ENCODE measurements at regions not wholly inside any gene's neighbourhood (a gene's known extent, or its start where the extent isn't known, plus 50 kb on each side); places are given as distances from the start of the nearest gene placed in this dataset.

GRCh38 chr10:8726084-8726778 is 671.7 kb downstream of the GATA3 start:
- H3K27me3 ChIP-seq (ENCODE audit: control insufficient read depth, insufficient read depth, low read length) = peaks cover 2% of the 10 kb centered on the region
- intact Hi-C loops (cut with micrococcal nuclease) = no loop called here
- Mint-ChIP-seq H3K4me1 (no peaks in the 10 kb centered on the region), H3K9me3 (peaks cover 0 to 2% of the 10 kb centered on the region in 2 donors), H3K4me3 (no peak overlapping the region), H3K36me3 (no peaks in the 10 kb centered on the region), H3K27me3 (ENCODE audit: low read depth in 2 of 2) (peaks cover 8 to 15% of the 10 kb centered on the region in 2 donors), H3K27ac (no peak overlapping the region)
- no peaks in the 10 kb centered on the region for H3K4me1 ChIP-seq (ENCODE audit: control insufficient read depth, insufficient read depth, low read length)
- ATAC-seq (no peak), DNase-seq (no peak)
- H3K9me3 ChIP-seq (ENCODE audit: control insufficient read depth, insufficient read depth, low read length) = peaks cover 7% of the 10 kb centered on the region
- no peak for TF ChIP-seq CTCF (IDR thresholded peaks at IDR 0.05)
- 100% methylated on average over 2 of the region's 3 CpGs for WGBS (ENCODE audit: insufficient coverage)
- H3K36me3 ChIP-seq (ENCODE audit: control insufficient read depth, insufficient read depth, low read length) = no peaks in the 10 kb centered on the region
- no peak overlapping the region for H3K27ac ChIP-seq (ENCODE audit: low read length)
- no peak overlapping the region for H3K4me3 ChIP-seq (ENCODE audit: low read length)

GRCh38 chr10:8726779-8727084 is 672.2 kb downstream of the GATA3 start:
- no peak for ATAC-seq
- Mint-ChIP-seq H3K4me3 (no peak overlapping the region), H3K4me1 (no peaks in the 10 kb centered on the region), H3K27me3 (ENCODE audit: low read depth in 2 of 2) (peaks cover 8 to 15% of the 10 kb centered on the region in 2 donors), H3K36me3 (no peaks in the 10 kb centered on the region), H3K9me3 (peaks cover 0 to 2% of the 10 kb centered on the region in 2 donors), H3K27ac (no peak overlapping the region)
- H3K9me3 ChIP-seq (ENCODE audit: control insufficient read depth, insufficient read depth, low read length) = peaks cover 7% of the 10 kb centered on the region
- no peaks in the 10 kb centered on the region for H3K4me1 ChIP-seq (ENCODE audit: control insufficient read depth, insufficient read depth, low read length)
- WGBS (ENCODE audit: insufficient coverage) = 81% methylated on average over 4 of the region's 5 CpGs
- no peak for DNase-seq
- H3K27ac ChIP-seq (ENCODE audit: low read length) = no peak overlapping the region
- H3K4me3 ChIP-seq (ENCODE audit: low read length) = no peak overlapping the region
- intact Hi-C loops (cut with micrococcal nuclease) = no loop called here
- TF ChIP-seq CTCF (IDR thresholded peaks at IDR 0.05) = no peak
- peaks cover 3% of the 10 kb centered on the region for H3K27me3 ChIP-seq (ENCODE audit: control insufficient read depth, insufficient read depth, low read length)
- no peaks in the 10 kb centered on the region for H3K36me3 ChIP-seq (ENCODE audit: control insufficient read depth, insufficient read depth, low read length)

- intact Hi-C loops (cut with micrococcal nuclease) = no loop called here
- H3K36me3 ChIP-seq (ENCODE audit: control insufficient read depth, insufficient read depth, low read length) = no peaks in the 10 kb centered on the region
- Mint-ChIP-seq H3K4me3 (no peak overlapping the region), H3K4me1 (no peaks in the 10 kb centered on the region), H3K27me3 (ENCODE audit: low read depth in 2 of 2) (peaks cover 14 to 25% of the 10 kb centered on the region in 2 donors), H3K27ac (no peak overlapping the region), H3K9me3 (no peaks in the 10 kb centered on the region), H3K36me3 (no peaks in the 10 kb centered on the region)
- WGBS (ENCODE audit: insufficient coverage) = 90% methylated on average over 18 of the region's 18 CpGs
- peaks cover 4% of the 10 kb centered on the region for H3K27me3 ChIP-seq (ENCODE audit: control insufficient read depth, insufficient read depth, low read length)
- no peak for TF ChIP-seq CTCF (IDR thresholded peaks at IDR 0.05)
- ATAC-seq (no peak), DNase-seq (no peak)
- no peak overlapping the region for H3K4me3 ChIP-seq (ENCODE audit: low read length)
- no peaks in the 10 kb centered on the region for H3K9me3 ChIP-seq (ENCODE audit: control insufficient read depth, insufficient read depth, low read length)
- no peak overlapping the region for H3K27ac ChIP-seq (ENCODE audit: low read length)
- H3K4me1 ChIP-seq (ENCODE audit: control insufficient read depth, insufficient read depth, low read length) = no peaks in the 10 kb centered on the region
Measured at GRCh38 chr10:8731121-8732095, 676.9 kb downstream of the GATA3 start.
